Sciatic nerve (tissue), 2 donors: ENCODE measurements at regions not wholly inside any gene's neighbourhood (a gene's known extent, or its start where the extent isn't known, plus 50 kb on each side); places are given as distances from the start of the nearest gene placed in this dataset.
"Not testable (repeated sequence)": the region's sequence is repeated elsewhere in the genome, so short reads cannot be mapped to it uniquely, and the experiment has no call there.

ENCODE experiments used
- ATAC-seq: fragments of 200-7000 bp; cut with Tn5 transposase; one replicate; pipeline ENCODE4 v1.9.1; 2020; ENCODE audit warnings: mild to moderate bottlenecking, moderate library complexity
- DNase-seq: peaks from one replicate; pipeline ENCODE4 v3.0.0-alpha.2; 2020; ENCODE audit warnings: low spot score
- intact Hi-C: fragments of 100-400 bp; cut with DNase I; formaldehyde crosslinking; loops from one replicate; pipeline ENCODE4 v1.14.2; 2022
- donor health status: DM: no; HTN: no; CAD: no.
- donor health status: DM: no; HTN: no; CAD: no.

DNA sequence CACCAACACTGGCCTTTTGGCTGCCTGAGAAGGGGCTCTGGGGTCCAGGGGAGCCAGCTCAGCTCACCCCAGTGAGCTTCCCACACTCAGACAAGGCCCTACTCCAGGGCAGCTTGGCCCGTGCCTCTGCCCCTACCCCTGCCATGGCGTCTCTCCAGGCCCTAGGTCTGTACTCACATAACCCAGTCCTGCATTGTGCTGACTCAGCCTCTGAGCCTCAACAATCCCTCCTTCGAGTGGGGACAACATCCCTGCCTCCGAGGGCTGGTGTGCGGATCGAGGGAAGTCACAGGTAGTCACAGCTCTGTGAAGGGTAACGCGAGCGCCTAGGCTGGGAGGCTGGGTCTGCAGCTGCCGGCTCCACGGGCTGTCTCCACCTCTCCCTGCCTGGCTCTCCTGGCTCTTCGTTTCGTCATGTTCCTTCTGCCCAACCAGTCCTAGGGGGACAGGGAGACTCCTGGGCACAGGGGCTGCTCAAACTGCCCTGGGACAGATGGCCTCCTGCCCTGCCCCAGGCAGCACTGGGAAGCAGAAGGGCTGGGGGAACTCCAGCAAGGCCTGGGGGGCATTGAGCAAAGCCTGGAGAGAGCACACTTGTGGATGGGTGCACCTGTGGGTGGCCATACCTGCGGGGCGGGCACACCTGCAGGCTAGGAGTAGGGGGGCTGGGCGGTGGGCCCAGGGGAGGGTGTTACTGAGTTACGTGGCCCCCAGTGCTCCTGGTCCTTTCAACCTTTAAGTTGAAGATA lies 74.6 kb downstream of the RRM2 start:
- DNase-seq (no peak), ATAC-seq (no peak)
- intact Hi-C loops, result no loop called here

DNA sequence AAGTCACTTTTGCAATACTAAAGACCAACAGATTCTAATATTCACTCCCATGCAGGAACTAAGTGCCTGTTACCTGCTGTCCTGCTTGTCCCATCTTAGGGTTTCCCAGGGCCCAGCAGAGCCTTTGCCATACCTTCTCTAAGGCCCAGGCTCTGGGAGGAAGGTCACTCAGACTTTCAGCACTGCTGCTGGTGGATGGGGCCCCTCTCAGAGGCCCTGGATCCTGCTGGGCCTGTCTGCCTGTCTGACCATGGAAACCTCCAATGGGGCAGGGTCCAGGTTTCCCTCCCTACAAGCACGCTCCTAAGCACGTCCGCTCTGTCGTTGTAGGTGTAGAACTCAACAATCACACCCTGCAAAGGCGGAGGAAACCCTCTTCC lies 75.1 kb downstream of the RRM2 start:
- intact Hi-C loops, result no loop called here
- no peak for ATAC-seq
- no peak for DNase-seq

DNA sequence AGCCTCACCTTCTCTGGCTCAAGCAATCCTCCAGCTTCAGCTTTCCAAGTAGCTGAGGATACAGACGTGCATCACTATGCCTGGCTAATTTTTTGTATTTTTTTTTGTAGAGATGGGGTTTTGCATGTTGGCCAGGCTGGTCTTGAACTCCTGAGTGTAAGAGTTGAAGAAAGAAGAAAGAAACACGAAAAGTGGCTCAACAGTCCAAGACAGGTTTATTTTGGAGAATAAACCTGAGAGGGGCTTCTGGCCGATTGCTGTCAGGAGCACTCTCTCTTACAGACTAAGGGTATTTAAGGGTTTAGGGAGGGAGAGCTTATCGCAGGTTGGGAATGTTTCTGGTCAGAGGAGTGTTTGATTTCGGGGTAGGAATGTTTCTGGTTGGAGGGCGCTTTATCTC lies 75.9 kb downstream of the RRM2 start:
- ATAC-seq, intact Hi-C loops, DNase-seq: not testable (repeated sequence)

DNA sequence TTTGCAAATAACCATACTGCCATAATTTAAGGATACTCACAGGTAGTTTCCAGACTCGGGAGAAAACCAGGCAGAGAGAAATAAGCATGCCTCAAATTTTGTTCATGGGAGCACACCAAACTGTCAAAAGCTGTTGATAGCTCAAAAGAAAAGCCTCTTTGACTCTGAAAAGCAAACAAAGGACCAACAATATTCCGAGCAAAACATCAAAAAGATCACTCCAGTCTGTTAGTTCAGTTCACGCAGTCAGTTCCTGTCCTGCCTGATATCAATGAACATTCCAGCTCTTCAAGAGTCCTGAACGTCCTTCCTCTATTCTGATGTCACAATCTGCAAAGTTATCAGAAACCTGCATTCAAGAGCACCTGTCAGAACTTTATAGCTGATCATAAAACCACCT lies 78.7 kb downstream of the RRM2 start:
- intact Hi-C loops, result no loop called here
- no peak for ATAC-seq

DNA sequence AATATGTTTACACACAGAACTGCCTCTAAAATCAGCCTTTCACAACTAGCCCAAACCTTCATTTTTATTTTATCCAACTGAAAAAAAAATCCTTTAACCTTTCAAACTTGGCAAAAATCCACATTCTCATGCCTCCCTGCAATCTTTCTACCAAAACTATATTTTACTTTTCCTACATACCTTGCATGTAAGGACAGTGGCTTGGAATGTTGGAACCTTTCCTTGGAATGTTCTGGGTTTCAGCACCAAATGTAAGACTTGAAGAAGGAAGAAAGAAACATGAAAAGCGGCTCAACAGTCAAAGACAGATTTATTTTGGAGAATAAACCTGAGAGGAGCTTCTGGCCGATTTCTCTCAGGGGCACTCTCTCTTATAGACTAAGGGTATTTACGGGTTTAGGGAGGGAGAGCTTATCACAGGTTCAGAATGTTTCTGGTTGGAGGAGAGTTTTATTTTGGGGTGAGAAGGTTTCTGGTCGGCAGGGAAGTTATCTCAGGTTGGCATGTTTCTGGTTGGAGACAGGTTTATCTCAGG lies 79.7 kb downstream of the RRM2 start:
- intact Hi-C loops, result no loop called here
- ATAC-seq, result no peak

More for the DNA sequence above, 78.7 kb downstream of the RRM2 start:
- no peak for DNase-seq

DNA sequence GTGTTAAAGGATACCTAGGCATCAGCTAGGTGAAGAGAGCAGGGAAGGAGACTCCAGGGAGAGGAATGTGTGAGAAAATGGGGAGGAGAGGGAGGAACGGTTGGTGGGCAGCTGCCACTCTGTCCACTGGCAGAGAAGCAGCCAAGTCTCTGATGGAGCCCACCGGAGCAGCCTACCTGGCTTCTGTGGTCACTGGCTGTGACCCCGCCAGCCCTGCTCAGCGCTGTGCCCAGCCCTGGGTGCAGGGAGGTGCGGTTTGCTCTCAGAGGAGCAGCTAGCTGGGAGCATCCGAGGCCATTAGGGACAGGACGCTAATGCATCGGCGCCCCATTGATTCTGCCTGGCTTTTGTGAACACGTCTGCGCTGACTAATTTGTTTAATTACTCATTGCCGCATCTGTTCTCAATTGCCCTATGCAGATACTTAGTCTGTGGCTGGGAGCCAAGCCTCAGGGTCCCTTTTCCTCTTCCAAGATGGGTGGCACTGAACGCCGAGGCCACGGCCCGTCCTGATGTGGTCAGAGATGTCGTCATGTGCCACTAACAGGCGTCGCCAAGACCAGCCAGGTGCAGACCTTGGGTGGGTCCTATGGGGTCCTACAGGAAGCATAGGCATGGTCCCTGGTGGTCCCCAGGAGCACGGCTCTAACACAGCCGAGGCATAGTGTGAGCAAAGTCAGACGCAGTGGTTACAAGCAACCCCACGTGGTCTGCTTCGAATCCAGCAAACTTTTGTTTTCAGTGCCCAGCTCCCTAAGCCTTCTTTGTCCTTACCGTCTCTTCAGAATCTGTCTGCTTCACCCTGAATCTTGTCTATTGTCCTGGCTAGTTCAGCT lies 82.0 kb downstream of the RRM2 start:
- intact Hi-C loops, result no loop called here
- ATAC-seq (peak; percentile 74), DNase-seq (no peak)

More for the DNA sequence above, 79.7 kb downstream of the RRM2 start:
- DNase-seq, result no peak

DNA sequence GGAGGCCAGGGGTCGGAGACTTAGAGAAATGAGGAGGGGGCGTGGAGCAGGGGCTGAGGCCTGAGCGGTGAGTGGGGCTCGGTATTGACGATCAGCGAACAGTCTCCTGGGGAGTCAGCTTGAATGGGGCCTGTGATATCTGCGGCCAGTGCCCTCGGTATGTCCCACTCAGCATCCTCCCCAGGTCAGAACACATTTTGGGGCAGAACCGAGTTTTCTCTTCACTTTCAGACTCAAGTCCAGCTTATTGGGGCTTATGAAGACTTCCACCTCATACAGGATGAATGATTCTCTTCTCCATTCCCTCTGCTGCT lies 82.6 kb downstream of the RRM2 start:
- ATAC-seq (no peak), DNase-seq (no peak)
- intact Hi-C loops, result no loop called here

DNA sequence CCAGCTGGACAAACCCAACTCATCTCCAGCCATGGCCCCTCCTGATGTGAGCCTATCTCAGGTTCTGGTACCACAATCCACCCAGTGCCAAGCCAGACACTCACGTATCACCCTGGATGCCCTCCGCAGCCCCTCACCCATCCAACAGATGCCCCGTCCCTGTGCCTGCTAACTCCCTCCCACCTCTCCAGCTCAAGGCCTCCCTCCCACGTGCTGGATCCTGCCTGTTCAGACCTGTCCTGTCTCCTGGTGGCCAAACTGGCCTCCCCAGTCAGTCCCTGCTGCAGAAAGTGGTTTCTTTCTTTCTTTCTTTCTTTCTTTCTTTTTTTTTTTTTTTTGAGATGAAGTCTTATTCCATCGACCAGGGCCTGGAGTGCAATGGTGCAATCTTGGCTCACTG lies 86.2 kb downstream of the RRM2 start:
- no peak for DNase-seq
- intact Hi-C loops, result no loop called here
- ATAC-seq, result no peak

DNA sequence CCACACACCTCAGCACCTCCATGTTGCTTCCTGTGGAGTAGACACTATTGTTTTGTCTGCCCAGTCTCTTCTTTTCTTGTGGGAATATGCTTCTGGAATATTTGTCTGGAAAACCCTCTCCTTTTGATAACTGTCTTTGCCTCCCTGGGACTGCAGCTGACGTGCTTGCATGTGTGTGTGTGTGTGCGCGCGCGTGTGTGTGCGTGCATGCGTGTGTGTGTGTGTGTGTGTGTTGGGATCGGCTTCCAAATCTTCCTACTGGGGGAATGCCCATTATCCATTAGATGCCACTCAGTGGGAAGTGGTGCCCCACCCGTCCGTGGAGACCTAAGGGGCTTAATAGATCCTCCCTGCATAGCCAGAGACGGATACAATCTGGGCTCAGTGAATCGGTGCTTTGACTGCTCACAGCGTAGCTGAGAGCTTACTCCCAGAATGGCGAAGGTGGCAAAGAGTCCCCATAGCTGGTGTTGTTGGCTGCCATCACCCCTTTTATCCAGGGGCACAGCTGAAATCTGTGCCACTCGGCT lies 86.9 kb downstream of the RRM2 start:
- no peak for DNase-seq
- intact Hi-C loops, result no loop called here
- no peak for ATAC-seq

DNA sequence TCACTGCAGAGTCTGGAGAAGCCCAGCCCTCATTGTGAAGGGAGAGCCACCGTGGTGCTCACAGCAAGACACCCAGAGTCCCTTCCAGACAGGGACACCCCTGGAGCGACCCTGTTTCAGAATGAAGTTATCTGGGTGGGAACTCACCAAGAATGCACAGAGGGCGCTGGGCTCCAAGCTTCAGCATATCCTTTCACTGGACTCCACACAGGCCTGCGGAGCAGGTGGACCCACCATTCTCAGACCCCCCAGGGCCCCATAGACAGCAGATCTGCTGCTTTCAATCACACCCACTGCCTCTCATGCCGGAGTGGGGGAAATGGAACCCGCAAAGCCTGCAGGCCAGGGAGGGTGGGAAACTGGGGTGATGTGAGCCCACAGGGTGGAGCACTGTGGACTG lies 87.8 kb downstream of the RRM2 start:
- intact Hi-C loops, result no loop called here
- ATAC-seq, result no peak
- DNase-seq, result no peak

DNA sequence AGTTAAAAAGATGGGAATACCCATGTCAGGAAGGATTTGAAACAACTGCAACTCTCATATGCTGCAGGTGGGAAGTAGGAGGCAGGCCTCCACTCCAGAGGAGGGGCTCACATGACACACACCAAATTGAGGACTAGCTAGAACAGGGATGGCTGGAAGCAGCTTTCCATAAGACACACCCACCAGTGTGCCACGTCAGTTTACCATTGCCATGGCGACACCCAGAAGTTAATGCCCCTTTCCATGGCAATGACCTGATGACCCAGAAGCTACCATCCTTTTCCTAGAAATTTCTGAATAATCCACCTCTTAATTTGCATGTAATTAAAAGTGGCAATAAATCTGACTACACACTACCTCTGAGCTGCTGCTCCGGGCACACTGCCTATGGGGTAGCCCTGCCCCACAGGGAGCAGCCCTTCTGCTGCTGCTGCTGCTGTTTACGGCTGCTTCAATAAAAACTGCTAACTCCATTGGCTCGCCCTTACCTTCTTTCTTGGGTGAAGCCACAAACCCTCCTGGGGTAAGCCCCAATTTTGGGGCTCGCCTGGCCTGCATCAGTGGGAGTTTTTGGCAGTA lies 89.4 kb downstream of the RRM2 start:
- DNase-seq, result no peak

DNA sequence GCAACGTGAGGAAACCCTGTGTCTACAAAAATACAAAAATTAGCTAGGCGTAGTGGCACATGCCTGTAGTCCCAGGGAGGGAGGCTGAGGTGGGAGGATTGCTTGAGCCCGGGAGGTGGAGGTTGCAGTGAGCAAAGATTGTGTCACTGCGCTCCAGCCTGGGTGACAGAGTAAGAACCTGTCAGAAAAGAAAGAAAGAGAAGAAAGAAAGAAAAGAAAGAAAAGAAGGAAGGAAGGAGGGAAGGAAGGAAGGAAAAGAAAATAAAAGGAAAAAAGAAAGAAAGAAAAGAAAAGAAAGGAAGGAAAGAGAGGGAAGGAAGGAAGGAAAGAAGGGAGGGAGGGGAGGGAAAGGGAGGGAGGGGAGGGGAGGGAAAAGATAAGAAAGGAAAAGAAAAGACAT lies 89.9 kb upstream of the HPCAL1 start:
- no peak for ATAC-seq
- DNase-seq, result no peak
- intact Hi-C loops, result no loop called here

More for the DNA sequence above, 89.4 kb downstream of the RRM2 start:
- no peak for ATAC-seq
- intact Hi-C loops, result no loop called here

DNA sequence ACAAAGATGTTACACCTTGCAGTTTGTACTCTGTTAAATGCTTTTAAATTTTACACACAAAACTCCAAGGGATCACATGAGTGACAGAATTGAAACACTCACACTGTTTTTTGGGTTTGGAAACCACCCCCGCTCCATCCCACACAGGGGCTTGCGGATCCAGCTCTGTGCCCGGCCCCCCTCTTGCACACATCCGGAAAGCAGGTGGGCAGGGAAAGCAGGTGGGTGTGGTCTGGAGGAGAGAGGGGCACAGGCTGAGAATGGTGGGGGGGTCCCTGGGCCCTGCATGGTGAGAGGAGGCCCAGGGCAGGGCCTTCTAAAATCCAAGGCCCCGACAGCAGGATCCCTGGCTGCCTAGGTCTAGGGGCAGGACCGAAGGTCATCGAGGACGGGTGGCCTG lies 88.5 kb upstream of the HPCAL1 start:
- ATAC-seq, result no peak
- intact Hi-C loops, result no loop called here
- no peak for DNase-seq

DNA sequence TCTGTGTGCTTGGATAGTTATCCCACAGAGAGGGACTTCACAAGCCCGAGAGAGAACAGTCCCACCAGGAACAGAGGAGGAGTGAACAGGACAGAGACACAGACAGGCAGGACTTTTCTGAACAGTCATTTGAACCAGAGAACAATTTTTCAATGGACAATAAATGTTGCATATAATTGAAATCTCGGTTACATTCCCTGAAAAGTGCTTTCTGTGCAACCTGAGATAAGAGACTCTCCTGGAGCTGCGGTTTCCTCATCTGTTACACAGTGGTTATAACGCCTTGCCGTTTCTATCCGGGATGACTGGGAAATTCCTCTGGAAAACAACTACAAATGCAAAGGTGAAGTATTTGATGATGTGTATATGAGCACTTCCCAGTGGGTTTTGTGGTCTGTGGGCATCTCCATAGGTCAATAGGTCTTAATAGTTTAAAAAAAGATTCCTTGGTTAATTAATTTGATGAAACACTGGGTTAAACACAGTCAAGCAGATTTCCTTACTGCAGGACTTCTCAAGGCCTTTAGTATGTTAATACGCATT lies 87.2 kb upstream of the HPCAL1 start:
- intact Hi-C loops, result no loop called here
- ATAC-seq (no peak), DNase-seq (no peak)

DNA sequence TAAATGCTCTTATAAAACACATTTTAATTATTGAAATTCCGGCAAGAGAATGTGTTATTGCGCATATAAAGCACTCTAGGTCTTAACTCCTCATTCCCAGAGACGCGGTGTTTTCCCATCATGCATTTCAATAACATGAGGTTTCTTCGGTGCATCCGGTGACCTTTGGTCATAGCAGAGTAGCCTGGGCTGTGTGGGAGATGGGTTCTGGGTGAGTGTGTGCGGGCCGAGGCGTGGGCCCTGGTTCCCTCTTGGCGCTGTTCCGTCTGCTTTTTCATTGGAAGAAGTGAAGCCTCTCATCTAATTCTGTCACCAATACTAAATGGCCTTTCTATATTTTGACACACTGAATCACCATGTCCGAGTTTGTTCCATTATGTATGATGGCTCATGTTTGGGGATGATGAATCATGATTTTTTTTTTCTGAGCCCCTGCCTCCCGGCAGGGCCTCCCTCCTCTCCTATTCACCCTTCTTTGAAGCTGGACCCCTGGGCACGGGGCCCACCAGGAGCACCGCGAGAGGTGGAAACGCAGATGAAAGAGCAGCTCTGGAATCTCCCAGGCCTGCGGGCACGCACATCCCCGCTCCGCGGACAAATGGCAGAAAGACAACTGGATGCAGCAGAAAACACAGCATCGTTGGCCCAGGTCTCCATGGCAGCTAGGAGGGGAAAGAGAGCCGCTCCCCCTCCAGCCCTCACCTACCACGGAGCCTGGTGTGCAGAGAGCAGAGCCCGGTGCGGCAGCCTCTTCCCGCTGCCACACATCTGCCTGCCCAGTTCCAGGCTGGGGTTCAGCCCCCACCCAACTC lies 85.8 kb upstream of the HPCAL1 start:
- no peak for DNase-seq
- intact Hi-C loops, result no loop called here
- ATAC-seq, result no peak

DNA sequence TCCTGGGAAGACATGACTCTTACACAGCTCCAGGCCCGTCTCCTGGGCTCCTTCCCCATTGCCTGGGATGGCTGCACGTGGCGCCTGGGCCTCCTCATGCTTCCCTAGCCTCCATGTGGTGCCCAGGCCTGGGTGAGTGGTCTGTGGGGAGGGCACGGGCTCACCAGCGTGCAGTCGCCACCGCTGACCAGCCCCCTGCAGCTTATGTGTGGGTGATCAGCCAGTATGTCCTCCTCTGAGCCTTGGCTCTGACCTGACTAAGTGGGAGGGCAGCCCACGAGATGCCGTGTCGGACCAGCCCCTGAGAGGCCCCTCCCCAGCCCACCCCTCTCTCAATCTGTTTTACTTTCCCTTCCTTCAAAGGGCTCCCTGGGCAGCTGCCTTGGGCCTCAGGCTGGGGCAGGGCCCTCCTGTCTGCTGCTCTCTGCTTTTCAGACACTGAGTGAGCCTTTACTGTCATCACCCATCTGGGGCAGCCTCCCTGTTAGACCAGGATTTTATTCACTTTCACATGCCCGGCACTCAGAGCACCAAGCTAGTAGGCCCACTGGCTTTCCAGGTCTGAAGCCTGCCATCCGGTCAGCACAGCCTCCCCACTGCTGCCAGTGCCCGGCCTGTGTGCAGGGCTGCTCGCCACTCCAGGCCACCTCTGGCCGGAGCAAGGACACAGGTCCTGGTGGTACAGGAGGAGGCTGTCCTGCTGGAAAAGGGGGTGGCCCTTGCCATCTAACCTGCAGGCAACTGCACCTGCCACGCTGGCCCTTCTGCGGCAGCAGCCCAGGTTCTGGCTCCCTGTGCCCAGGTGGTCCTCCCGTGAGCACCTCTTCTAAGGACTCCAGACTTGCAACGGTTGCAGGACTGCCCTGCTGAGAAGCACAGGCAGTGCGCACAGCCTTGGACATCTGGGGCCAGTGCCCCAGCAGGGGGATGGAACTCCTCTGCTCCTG lies 84.9 kb upstream of the HPCAL1 start:
- no peak for ATAC-seq

DNA sequence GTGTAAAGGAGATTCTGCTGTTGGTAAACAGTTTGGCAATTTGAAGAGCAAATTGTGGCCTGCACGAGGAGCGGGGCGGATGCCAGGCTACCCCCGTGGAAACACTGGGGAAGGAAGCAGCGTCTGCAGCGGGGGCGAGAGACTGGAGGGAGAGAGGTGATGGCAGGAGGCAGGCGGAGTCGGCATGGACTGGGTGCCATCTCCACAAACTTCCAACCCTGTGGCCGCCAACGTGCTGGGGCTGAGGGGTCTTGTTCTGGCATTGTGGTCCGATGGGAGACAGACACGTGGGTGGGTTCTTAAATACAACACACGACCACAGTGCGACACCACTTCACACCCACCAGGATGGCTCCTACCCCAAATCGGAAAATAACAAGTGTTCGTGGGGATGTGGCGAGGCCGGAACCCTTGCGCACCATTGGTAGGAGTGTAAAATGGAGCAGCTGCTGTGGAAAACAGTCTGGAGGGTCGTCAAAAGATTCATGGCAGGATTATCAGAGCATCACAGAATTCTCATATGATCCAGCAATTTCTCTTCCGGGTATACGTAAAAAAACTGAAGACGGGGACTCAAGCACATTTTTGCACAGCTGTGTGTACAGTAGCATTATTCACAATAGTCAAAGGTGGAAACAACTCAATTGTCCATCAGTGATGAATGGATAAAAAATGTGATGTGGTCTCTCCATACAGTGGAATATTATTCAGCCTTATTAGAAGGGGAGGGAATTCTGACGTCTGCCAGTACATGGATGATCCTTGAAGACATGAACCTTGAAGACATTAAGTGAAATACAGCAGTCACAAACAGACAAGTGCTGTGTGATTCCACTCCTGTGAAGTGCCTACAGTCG lies 82.4 kb upstream of the HPCAL1 start:
- ATAC-seq (no peak), DNase-seq (no peak)
- intact Hi-C loops, result no loop called here

More for the DNA sequence above, 84.9 kb upstream of the HPCAL1 start:
- DNase-seq, result no peak
- intact Hi-C loops, result no loop called here
